ENCODE measurements at regions not wholly inside any gene's neighbourhood (a gene's known extent, or its start where the extent isn't known, plus 50 kb on each side); places are given as distances from the start of the nearest gene placed in this dataset.

GRCh38 chr2:150706561-150706960 is 219.1 kb upstream of the RND3 start:
- TF ChIP-seq TAF1 (IDR thresholded peaks at IDR 0.05; ENCODE audit: borderline replicate concordance, insufficient read depth, low read length) (no peak), REST (IDR thresholded peaks at IDR 0.05; ENCODE audit: insufficient read depth in 1 of 2, low read depth in 2 of 2, low read length in 2 of 2) (no peak)

Data from PFSK-1 (cell line).